Astrocyte (in vitro differentiated cells and primary cell): ENCODE measurements at regions not wholly inside any gene's neighbourhood (a gene's known extent, or its start where the extent isn't known, plus 50 kb on each side); places are given as distances from the start of the nearest gene placed in this dataset.

Experiments
- EZH2 ChIP-seq: IDR thresholded peaks from 2 replicates; pipeline ENCODE4 v1.6.1; 2012; ENCODE audit warnings: mild to moderate bottlenecking, low read length, inconsistent platforms; ENCODE audit not compliant: insufficient read depth
- TF ChIP-seq, protein P1 (sequence below): IDR thresholded peaks from 2 replicates; pipeline ENCODE4 v1.5.1; 2011; ENCODE audit warnings: low read depth, mild to moderate bottlenecking, inconsistent platforms, low read length, moderate library complexity; ENCODE audit not compliant: insufficient read depth

DNA sequence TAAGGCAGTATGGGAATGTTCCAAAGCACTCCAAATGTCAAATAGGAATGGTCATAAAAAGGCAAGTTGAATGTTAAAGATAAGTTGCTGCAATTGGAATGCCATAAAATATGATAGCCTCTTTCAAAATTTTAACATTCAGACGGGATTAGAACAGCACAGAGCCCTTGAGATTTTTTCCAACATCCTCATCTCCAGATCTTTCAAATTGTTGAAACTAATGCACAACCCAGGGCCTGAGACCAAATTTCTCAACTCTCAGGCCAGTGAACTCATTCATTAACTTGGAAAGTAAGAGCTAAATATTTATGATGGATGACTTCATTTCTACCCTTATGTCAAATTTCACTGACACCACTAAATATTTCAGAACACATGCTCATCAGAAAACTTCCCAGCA lies 346.5 kb upstream of the XYLT1 start:
- TF ChIP-seq, protein P1, sequence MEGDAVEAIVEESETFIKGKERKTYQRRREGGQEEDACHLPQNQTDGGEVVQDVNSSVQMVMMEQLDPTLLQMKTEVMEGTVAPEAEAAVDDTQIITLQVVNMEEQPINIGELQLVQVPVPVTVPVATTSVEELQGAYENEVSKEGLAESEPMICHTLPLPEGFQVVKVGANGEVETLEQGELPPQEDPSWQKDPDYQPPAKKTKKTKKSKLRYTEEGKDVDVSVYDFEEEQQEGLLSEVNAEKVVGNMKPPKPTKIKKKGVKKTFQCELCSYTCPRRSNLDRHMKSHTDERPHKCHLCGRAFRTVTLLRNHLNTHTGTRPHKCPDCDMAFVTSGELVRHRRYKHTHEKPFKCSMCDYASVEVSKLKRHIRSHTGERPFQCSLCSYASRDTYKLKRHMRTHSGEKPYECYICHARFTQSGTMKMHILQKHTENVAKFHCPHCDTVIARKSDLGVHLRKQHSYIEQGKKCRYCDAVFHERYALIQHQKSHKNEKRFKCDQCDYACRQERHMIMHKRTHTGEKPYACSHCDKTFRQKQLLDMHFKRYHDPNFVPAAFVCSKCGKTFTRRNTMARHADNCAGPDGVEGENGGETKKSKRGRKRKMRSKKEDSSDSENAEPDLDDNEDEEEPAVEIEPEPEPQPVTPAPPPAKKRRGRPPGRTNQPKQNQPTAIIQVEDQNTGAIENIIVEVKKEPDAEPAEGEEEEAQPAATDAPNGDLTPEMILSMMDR, result no peak
- no peak for TF ChIP-seq EZH2
